Hepatocyte (in vitro differentiated cells): ENCODE measurements at regions not wholly inside any gene's neighbourhood (a gene's known extent, or its start where the extent isn't known, plus 50 kb on each side); places are given as distances from the start of the nearest gene placed in this dataset.

Experiments used
- DNase-seq: peaks from one replicate; pipeline ENCODE4 v3.0.0-alpha.2; 2016; ENCODE audit warnings: low spot score
- H2AFZ ChIP-seq: fragments of 200-600 bp; sonication (generic); 2 replicates; pipeline ENCODE4 v1.6.0; 2016; ENCODE audit warnings: antibody characterized with exemption, mild to moderate bottlenecking
- H3K27ac ChIP-seq: fragments of 200-600 bp; sonication (generic); 2 replicates; pipeline ENCODE4 v1.5.1; 2016; ENCODE audit warnings: mild to moderate bottlenecking
- H3K27me3 ChIP-seq: fragments of 200-600 bp; sonication (generic); 2 replicates; pipeline ENCODE4 v1.6.1; 2016
- H3K36me3 ChIP-seq: fragments of 200-600 bp; sonication (generic); replicated peaks from 2 replicates; pipeline ENCODE4 v1.5.1; 2016; ENCODE audit warnings: low read depth; ENCODE audit not compliant: insufficient read depth
- H3K4me1 ChIP-seq: fragments of 200-600 bp; sonication (generic); 2 replicates; pipeline ENCODE4 v1.5.1; 2016; ENCODE audit warnings: mild to moderate bottlenecking, moderate library complexity; ENCODE audit not compliant: insufficient read depth
- H3K4me2 ChIP-seq: fragments of 200-600 bp; sonication (generic); 2 replicates; pipeline ENCODE4 v1.6.0; 2016
- H3K4me3 ChIP-seq: fragments of 200-600 bp; sonication (generic); 2 replicates; pipeline ENCODE4 v1.5.1; 2016; ENCODE audit warnings: mild to moderate bottlenecking
- H3K79me2 ChIP-seq: fragments of 200-600 bp; sonication (generic); 2 replicates; pipeline ENCODE4 v1.6.0; 2017; ENCODE audit warnings: mild to moderate bottlenecking
- H3K9me2 ChIP-seq: fragments of 200-600 bp; sonication (generic); replicated peaks from 2 replicates; pipeline ENCODE4 v1.6.0; 2017; ENCODE audit warnings: mild to moderate bottlenecking; ENCODE audit not compliant: insufficient read depth
- H3K9me3 ChIP-seq: fragments of 200-600 bp; sonication (generic); 2 replicates; pipeline ENCODE4 v1.5.1; 2016; ENCODE audit warnings: low read depth, mild to moderate bottlenecking
- H4K20me1 ChIP-seq: fragments of 200-600 bp; sonication (generic); 2 replicates; pipeline ENCODE4 v1.6.0; 2016; ENCODE audit warnings: mild to moderate bottlenecking; ENCODE audit not compliant: insufficient read depth, poor library complexity, severe bottlenecking
- CTCF ChIP-seq: fragments of 200-600 bp; sonication (generic); IDR thresholded peaks from 2 replicates; pipeline ENCODE4 v1.5.1; 2016; ENCODE audit warnings: antibody characterized with exemption, mild to moderate bottlenecking; ENCODE audit not compliant: poor library complexity
- EZH2 ChIP-seq: fragments of 200-600 bp; sonication (generic); IDR thresholded peaks from 2 replicates; pipeline ENCODE4 v1.6.1; 2016; ENCODE audit warnings: antibody characterized with exemption, mild to moderate bottlenecking, borderline replicate concordance
- EZH2phosphoT487 ChIP-seq: fragments of 200-600 bp; sonication (generic); IDR thresholded peaks from one replicate; pipeline ENCODE4 v1.6.1; 2018; ENCODE audit warnings: antibody characterized with exemption, mild to moderate bottlenecking, low read depth, moderate library complexity; ENCODE audit not compliant: unreplicated experiment, severe bottlenecking
- WGBS: methylation state at CpG from one replicate; pipeline ENCODE4 v1.1.6; 2016; ENCODE audit warnings: low lambda C conversion rate; ENCODE audit errors: missing lambda C conversion rate; 5-methylcytosine and 5-hydroxymethylcytosine counted together

- H3K9me2 ChIP-seq: no peaks in the 10 kb centered on the region
- no peak overlapping the region for H3K4me3 ChIP-seq
- no peak for DNase-seq
- H4K20me1 ChIP-seq: no peaks in the 10 kb centered on the region
- no peaks in the 10 kb centered on the region for H3K36me3 ChIP-seq
- H3K4me2 ChIP-seq: no peak overlapping the region
- TF ChIP-seq CTCF (no peak), EZH2 (no peak), EZH2phosphoT487 (no peak)
- H3K79me2 ChIP-seq: no peaks in the 10 kb centered on the region
- H3K4me1 ChIP-seq: no peaks in the 10 kb centered on the region
- H3K9me3 ChIP-seq: no peaks in the 10 kb centered on the region
- H2AFZ ChIP-seq: no peak overlapping the region
- no peaks in the 10 kb centered on the region for H3K27me3 ChIP-seq
- no peak overlapping the region for H3K27ac ChIP-seq
- WGBS: 75% methylated on average over 3 of the region's 3 CpGs
Observed at GRCh38 chr7:42709284-42709683, 202.6 kb downstream of the C7orf25 start.

- WGBS: 76% methylated on average over 2 of the region's 2 CpGs
- Histone ChIP-seq H3K79me2 (no peaks in the 10 kb centered on the region), H3K4me3 (no peak overlapping the region), H3K27ac (no peak overlapping the region), H3K4me2 (no peak overlapping the region), H3K9me3 (no peaks in the 10 kb centered on the region), H4K20me1 (no peaks in the 10 kb centered on the region), H3K27me3 (no peaks in the 10 kb centered on the region), H3K4me1 (peaks cover 4% of the 10 kb centered on the region), H3K36me3 (no peaks in the 10 kb centered on the region), H3K9me2 (no peaks in the 10 kb centered on the region), H2AFZ (no peak overlapping the region)
- DNase-seq: no peak
- TF ChIP-seq CTCF (no peak), EZH2 (no peak), EZH2phosphoT487 (no peak)
Observed at GRCh38 chr7:42704710-42705109, 207.2 kb downstream of the C7orf25 start.

GRCh38 chr7:42702647-42703046, 209.2 kb downstream of the C7orf25 start:
- Histone ChIP-seq H2AFZ (no peak overlapping the region), H3K4me3 (no peak overlapping the region), H3K79me2 (no peaks in the 10 kb centered on the region), H4K20me1 (no peaks in the 10 kb centered on the region), H3K36me3 (no peaks in the 10 kb centered on the region), H3K27ac (no peak overlapping the region), H3K27me3 (no peaks in the 10 kb centered on the region), H3K9me2 (no peaks in the 10 kb centered on the region), H3K4me2 (no peak overlapping the region), H3K4me1 (peaks cover 15% of the 10 kb centered on the region), H3K9me3 (no peaks in the 10 kb centered on the region)
- WGBS: 63% methylated on average over 1 of the region's 1 CpG
- DNase-seq: no peak
- TF ChIP-seq EZH2 (no peak), EZH2phosphoT487 (no peak), CTCF (no peak)
